HG03060 (cell line): ENCODE measurements at regions not wholly inside any gene's neighbourhood (a gene's known extent, or its start where the extent isn't known, plus 50 kb on each side); places are given as distances from the start of the nearest gene placed in this dataset.

ENCODE experiments used
- ATAC-seq: cut with Tn5 transposase; IDR thresholded peaks from one replicate; pipeline ENCODE4 v1.9.1; 2021; ENCODE audit warnings: low read depth, moderate number of reproducible peaks; ENCODE audit not compliant: unreplicated experiment

GRCh38 chr2:195606179-195606578 lies 50.8 kb upstream of the SLC39A10 start:
- no peak for ATAC-seq

- no peak for ATAC-seq
Measured at GRCh38 chr2:195604706-195605105, 52.3 kb upstream of the SLC39A10 start.

GRCh38 chr2:195603998-195604397 lies 53.0 kb upstream of the SLC39A10 start:
- ATAC-seq, result no peak

- ATAC-seq, result no peak
Measured at GRCh38 chr2:195603408-195603807, 53.6 kb upstream of the SLC39A10 start.

- no peak for ATAC-seq
Measured at GRCh38 chr2:195602687-195603086, 54.3 kb upstream of the SLC39A10 start.

- ATAC-seq, result no peak
Measured at GRCh38 chr2:195601361-195601760, 55.7 kb upstream of the SLC39A10 start.

GRCh38 chr2:195600778-195601177 lies 56.2 kb upstream of the SLC39A10 start:
- no peak for ATAC-seq

GRCh38 chr2:195596840-195597239 lies 60.2 kb upstream of the SLC39A10 start:
- no peak for ATAC-seq

GRCh38 chr2:195595825-195596224 lies 61.2 kb upstream of the SLC39A10 start:
- ATAC-seq, result no peak

GRCh38 chr2:195594919-195595694 lies 61.9 kb upstream of the SLC39A10 start:
- no peak for ATAC-seq

- no peak for ATAC-seq
Measured at GRCh38 chr2:195594248-195594647, 62.8 kb upstream of the SLC39A10 start.

- no peak for ATAC-seq
Measured at GRCh38 chr2:195592105-195592504, 64.9 kb upstream of the SLC39A10 start.

GRCh38 chr2:195590861-195591205 lies 66.2 kb upstream of the SLC39A10 start:
- no peak for ATAC-seq

GRCh38 chr2:195590199-195590860 lies 66.7 kb upstream of the SLC39A10 start:
- ATAC-seq, result no peak

GRCh38 chr2:195587966-195588365 lies 69.1 kb upstream of the SLC39A10 start:
- no peak for ATAC-seq

GRCh38 chr2:195586062-195586714 lies 70.8 kb upstream of the SLC39A10 start:
- no peak for ATAC-seq

GRCh38 chr2:195582188-195582587 lies 74.8 kb upstream of the SLC39A10 start:
- ATAC-seq, result no peak

GRCh38 chr2:195579776-195580555 lies 77.1 kb upstream of the SLC39A10 start:
- peak; percentile 41 for ATAC-seq

GRCh38 chr2:195575879-195576401 lies 81.1 kb upstream of the SLC39A10 start:
- peak; percentile 42 for ATAC-seq

GRCh38 chr2:195575016-195575415 lies 82.0 kb upstream of the SLC39A10 start:
- ATAC-seq, result no peak

GRCh38 chr2:195574312-195574711 lies 82.7 kb upstream of the SLC39A10 start:
- no peak for ATAC-seq
